HL-60 (cell line): ENCODE measurements at regions not wholly inside any gene's neighbourhood (a gene's known extent, or its start where the extent isn't known, plus 50 kb on each side); places are given as distances from the start of the nearest gene placed in this dataset.

Source experiments
- CTCF ChIP-seq: IDR thresholded peaks from one replicate; pipeline ENCODE4 v1.5.1; 2011; ENCODE audit warnings: low read length, control low read depth, inconsistent platforms; ENCODE audit not compliant: insufficient read depth
- POLR2AphosphoS5 ChIP-seq: IDR thresholded peaks from 2 replicates; pipeline ENCODE4 v1.6.1; 2012; ENCODE audit warnings: low read depth

DNA sequence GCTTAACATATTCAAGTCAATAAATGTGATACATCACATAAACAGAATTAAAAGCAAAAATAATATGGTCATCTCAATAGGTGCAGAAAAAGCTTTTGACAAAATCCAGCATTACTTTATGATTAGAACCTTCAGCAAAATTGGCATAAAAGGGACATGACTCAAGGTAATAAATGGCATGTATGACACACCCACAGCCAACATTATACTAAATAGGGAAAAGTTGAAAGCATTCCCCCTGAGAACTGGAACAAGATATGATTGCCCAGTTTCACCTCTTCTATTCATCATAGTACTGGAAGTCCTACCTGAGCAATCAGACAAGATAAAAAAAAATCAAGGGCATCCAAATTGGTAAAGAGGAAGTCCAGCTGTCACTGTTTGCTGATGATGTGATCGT is 594.7 kb downstream of the DIPK2A start:
- TF ChIP-seq CTCF (no peak), POLR2AphosphoS5 (no peak)
